K562 (cell line): ENCODE measurements at regions not wholly inside any gene's neighbourhood (a gene's known extent, or its start where the extent isn't known, plus 50 kb on each side); places are given as distances from the start of the nearest gene placed in this dataset.

Experiments used
- ATAC-seq: fragments of 200-7000 bp; cut with Tn5 transposase; 3 replicates; pipeline ENCODE4 v1.9.1; 2020; ENCODE audit warnings: moderate library complexity
- BruUV-seq: library from RNA; stranded (reverse); fragments of 400-500 nt; replicated peaks from 2 replicates; lab custom pipeline; 2021; lab: Mats Ljungman, UMichigan
- CTCF ChIA-PET: fragments of 300-600 bp; formaldehyde crosslinking; extraction: SDS; loops from one replicate; lab custom pipeline; 2021; ENCODE audit warnings: low intra/inter-chr PET ratio; lab: Yijun Ruan, JAX
- POLR2A ChIA-PET: fragments of 300-600, 350-650 bp; sonication (Branson Sonifier 250); formaldehyde crosslinking; extraction: SDS; loops from one replicate; lab custom pipeline; 2021; ENCODE audit warnings: antibody characterized with exemption, inconsistent platforms; lab: Yijun Ruan, JAX
- DNase-seq, 4 experiments: peaks; one replicate each; pipeline versions ENCODE4 v3.0.0 to v3.0.0-alpha.2; 2011 to 2018; ENCODE audit warnings: low spot score in 3 of 4, mixed read lengths in 3 of 4; ENCODE audit errors: extremely low read depth in 1 of 4
- FAIRE-seq: peaks from 2 replicates; lab custom pipeline; 2011; peaks lifted over from hg19 to GRCh38; lab: Jason Lieb, UNC
- H2AFZ ChIP-seq: 2 replicates; pipeline ENCODE4 v1.6.0; 2011; ENCODE audit warnings: low read depth, low read length, control low read depth, inconsistent platforms
- H3K27ac ChIP-seq: fragments of 200-600 bp; 3 replicates; pipeline ENCODE4 v1.8.0; 2011; ENCODE audit warnings: low read depth, mild to moderate bottlenecking, control low read depth, inconsistent platforms, low read length, moderate library complexity, mixed read lengths; ENCODE audit errors: extremely low read depth
- H3K27me3 ChIP-seq, 2 experiments: fragments of 300-600 bp in 1 of 2; 2 replicates in 1 of 2; 3 replicates in 1 of 2; pipeline versions ENCODE4 v1.6.0 to v1.8.0; 2011; ENCODE audit warnings: inconsistent platforms in 2 of 2, low read length in 2 of 2, mild to moderate bottlenecking in 1 of 2, mixed read lengths in 1 of 2, moderate library complexity in 1 of 2; ENCODE audit not compliant: control insufficient read depth in 2 of 2, insufficient read depth in 2 of 2
- H3K36me3 ChIP-seq: fragments of 300-600 bp; 3 replicates; pipeline ENCODE4 v1.8.0; 2011; ENCODE audit warnings: mild to moderate bottlenecking, low read length, inconsistent platforms; ENCODE audit not compliant: control insufficient read depth, insufficient read depth
- H3K4me1 ChIP-seq, 2 experiments: fragments of 200-600 bp in 1 of 2; replicated peaks in 1 of 2; 2 replicates in 1 of 2; 3 replicates in 1 of 2; pipeline versions ENCODE4 v1.5.1 to v1.8.0; 2011; ENCODE audit warnings: inconsistent platforms in 2 of 2, low read length in 2 of 2, mild to moderate bottlenecking in 1 of 2, mixed read lengths in 1 of 2, moderate library complexity in 1 of 2; ENCODE audit not compliant: control insufficient read depth in 2 of 2, insufficient read depth in 2 of 2
- H3K4me2 ChIP-seq: 2 replicates; pipeline ENCODE4 v1.6.1; 2011; ENCODE audit warnings: low read length, control low read depth, inconsistent platforms, mixed read lengths; ENCODE audit not compliant: insufficient read depth
- H3K4me3 ChIP-seq: fragments of 200-600 bp; sonication (generic), shearing (Covaris generic); 2 replicates; pipeline ENCODE4 v1.5.1; 2016; ENCODE audit warnings: control low read depth, inconsistent platforms
- H3K79me2 ChIP-seq: fragments of 200-600 bp; 3 replicates; pipeline ENCODE4 v1.8.0; 2011; ENCODE audit warnings: low read length, inconsistent platforms; ENCODE audit not compliant: control insufficient read depth, insufficient read depth
- H3K9ac ChIP-seq, 2 experiments: 2 replicates each; pipeline versions ENCODE4 v1.6.0 to v1.6.1; 2011; ENCODE audit warnings: low read depth in 2 of 2, low read length in 2 of 2, control low read depth in 1 of 2, inconsistent platforms in 1 of 2, mild to moderate bottlenecking in 1 of 2, mixed read lengths in 1 of 2; ENCODE audit not compliant: insufficient read depth in 1 of 2
- H3K9me1 ChIP-seq: one replicate; pipeline ENCODE4 v1.6.0; 2011; ENCODE audit warnings: inconsistent platforms, mild to moderate bottlenecking, low read length, moderate library complexity; ENCODE audit not compliant: control insufficient read depth, insufficient read depth
- H3K9me3 ChIP-seq: replicated peaks from 2 replicates; pipeline ENCODE4 v1.5.1; 2011; ENCODE audit warnings: low read depth, low read length, inconsistent platforms; ENCODE audit not compliant: control insufficient read depth, insufficient read depth
- H4K20me1 ChIP-seq: replicated peaks from 2 replicates; pipeline ENCODE4 v1.6.1; 2011; ENCODE audit warnings: low read length, inconsistent platforms, mixed read lengths; ENCODE audit not compliant: control insufficient read depth, insufficient read depth
- BCOR ChIP-seq: fragments of 450-650 bp; IDR thresholded peaks from 2 replicates; pipeline ENCODE4 v1.6.1; 2016
- KDM5B ChIP-seq: fragments of 200-600 bp; sonication (generic); IDR thresholded peaks from 2 replicates; pipeline ENCODE4 v1.6.1; 2012; ENCODE audit warnings: low read depth, mild to moderate bottlenecking, moderate library complexity, low read length, control low read depth, inconsistent platforms; ENCODE audit not compliant: insufficient replicate concordance
- RUNX1 ChIP-seq: sonication (generic); IDR thresholded peaks from 2 replicates; pipeline ENCODE4 v1.6.1; 2016; ENCODE audit warnings: antibody characterized with exemption, low read depth
- SMAD4 ChIP-seq: fragments of 250-450 bp; sonication (Bioruptor Pico); conservative IDR thresholded peaks from 2 replicates; pipeline ENCODE4 v1.8.0; 2021; ENCODE audit warnings: inconsistent platforms, mild to moderate bottlenecking, moderate library complexity
- SREBF1 ChIP-seq: fragments of 150-350 bp; IDR thresholded peaks from 2 replicates; pipeline ENCODE4 v1.6.1; 2014; ENCODE audit warnings: antibody characterized with exemption, low read depth, low read length, borderline replicate concordance
- ZFP36 ChIP-seq: fragments of 150-350 bp; IDR thresholded peaks from 2 replicates; pipeline ENCODE4 v1.6.1; 2018; ENCODE audit warnings: low read length, low read depth; ENCODE audit not compliant: partially characterized antibody
- ZNF507 ChIP-seq: conservative IDR thresholded peaks from 2 replicates; pipeline ENCODE4 v1.6.1; 2017; ENCODE audit warnings: missing genetic modification characterization, missing compliant biosample characterization
- ZNF717 ChIP-seq: fragments of 250-450 bp; sonication (Bioruptor Pico); IDR thresholded peaks from 2 replicates; pipeline ENCODE4 v1.5.0; 2021
- whole genome bisulfite sequencing: fragments of 100-300 bp; shearing (Covaris generic); methylation state at CpG from one replicate; pipeline ENCODE4 v1.1.6; 2016; ENCODE audit warnings: low coverage, mixed read lengths; ENCODE audit not compliant: insufficient coverage; ENCODE audit errors: missing lambda C conversion rate; 5-methylcytosine and 5-hydroxymethylcytosine counted together
- in situ Hi-C: fragments of 300-500 bp; cut with MboI; formaldehyde crosslinking; loops from 4 replicates; pipeline ENCODE4 v1.15.0; 2018; ENCODE audit warnings: inconsistent platforms, mixed read lengths
- intact Hi-C: fragments of 100-400 bp; cut with micrococcal nuclease; formaldehyde crosslinking; loops from 2 replicates; pipeline ENCODE4 v1.14.2; 2022
- TF ChIP-seq, protein P1 (sequence below): fragments of 200-800 bp; sonication (Bioruptor generic); IDR thresholded peaks from 2 replicates; pipeline ENCODE4 v1.6.1; 2016; ENCODE audit warnings: missing genetic modification characterization, missing compliant biosample characterization
- TF ChIP-seq, protein P2 (sequence below): sonication (generic); formaldehyde crosslinking; IDR thresholded peaks from 2 replicates; pipeline ENCODE4 v1.4.0; 2020; ENCODE audit warnings: mild to moderate bottlenecking, missing genetic modification reagents
- TF ChIP-seq, protein P3 (sequence below): fragments of 450-650 bp; IDR thresholded peaks from 2 replicates; pipeline ENCODE4 v1.6.1; 2014; ENCODE audit warnings: low read depth, mild to moderate bottlenecking, moderate library complexity, borderline replicate concordance
- TF ChIP-seq, protein P4 (sequence below): fragments of 450-650 bp; formaldehyde crosslinking; IDR thresholded peaks from 2 replicates; pipeline ENCODE4 v1.4.0; 2022; ENCODE audit warnings: mild to moderate bottlenecking, moderate library complexity

DNA sequence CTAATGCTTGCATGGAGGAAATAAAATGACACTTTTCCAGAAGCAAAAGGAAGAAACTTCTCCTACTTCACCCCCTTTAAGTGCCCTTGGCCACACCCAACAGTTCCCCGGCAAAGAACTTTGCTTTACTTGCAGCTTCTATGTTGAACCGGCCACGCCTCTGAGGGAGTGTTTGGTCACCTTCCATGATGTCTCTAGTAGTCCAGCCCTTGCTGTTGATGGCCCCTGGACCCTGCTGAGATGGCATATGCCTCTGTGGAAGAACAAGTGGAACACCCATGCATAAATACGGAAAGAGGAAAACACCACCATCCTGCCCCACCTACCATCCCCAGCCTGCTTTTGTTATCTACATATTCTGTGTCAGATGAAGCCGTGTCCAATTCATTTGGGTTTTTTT, 218.3 kb upstream of the POU3F3 start:
- no peaks in the 10 kb centered on the region for H3K79me2 ChIP-seq
- no peaks in the 10 kb centered on the region for H3K9me3 ChIP-seq
- no peak overlapping the region for H2AFZ ChIP-seq
- WGBS = 0% methylated on average over 5 of the region's 5 CpGs
- no peak for TF ChIP-seq BCOR
- no peak for TF ChIP-seq KDM5B
- no peak for TF ChIP-seq ZFP36
- TF ChIP-seq ZNF507 (tag) = no peak
- TF ChIP-seq, protein P1, sequence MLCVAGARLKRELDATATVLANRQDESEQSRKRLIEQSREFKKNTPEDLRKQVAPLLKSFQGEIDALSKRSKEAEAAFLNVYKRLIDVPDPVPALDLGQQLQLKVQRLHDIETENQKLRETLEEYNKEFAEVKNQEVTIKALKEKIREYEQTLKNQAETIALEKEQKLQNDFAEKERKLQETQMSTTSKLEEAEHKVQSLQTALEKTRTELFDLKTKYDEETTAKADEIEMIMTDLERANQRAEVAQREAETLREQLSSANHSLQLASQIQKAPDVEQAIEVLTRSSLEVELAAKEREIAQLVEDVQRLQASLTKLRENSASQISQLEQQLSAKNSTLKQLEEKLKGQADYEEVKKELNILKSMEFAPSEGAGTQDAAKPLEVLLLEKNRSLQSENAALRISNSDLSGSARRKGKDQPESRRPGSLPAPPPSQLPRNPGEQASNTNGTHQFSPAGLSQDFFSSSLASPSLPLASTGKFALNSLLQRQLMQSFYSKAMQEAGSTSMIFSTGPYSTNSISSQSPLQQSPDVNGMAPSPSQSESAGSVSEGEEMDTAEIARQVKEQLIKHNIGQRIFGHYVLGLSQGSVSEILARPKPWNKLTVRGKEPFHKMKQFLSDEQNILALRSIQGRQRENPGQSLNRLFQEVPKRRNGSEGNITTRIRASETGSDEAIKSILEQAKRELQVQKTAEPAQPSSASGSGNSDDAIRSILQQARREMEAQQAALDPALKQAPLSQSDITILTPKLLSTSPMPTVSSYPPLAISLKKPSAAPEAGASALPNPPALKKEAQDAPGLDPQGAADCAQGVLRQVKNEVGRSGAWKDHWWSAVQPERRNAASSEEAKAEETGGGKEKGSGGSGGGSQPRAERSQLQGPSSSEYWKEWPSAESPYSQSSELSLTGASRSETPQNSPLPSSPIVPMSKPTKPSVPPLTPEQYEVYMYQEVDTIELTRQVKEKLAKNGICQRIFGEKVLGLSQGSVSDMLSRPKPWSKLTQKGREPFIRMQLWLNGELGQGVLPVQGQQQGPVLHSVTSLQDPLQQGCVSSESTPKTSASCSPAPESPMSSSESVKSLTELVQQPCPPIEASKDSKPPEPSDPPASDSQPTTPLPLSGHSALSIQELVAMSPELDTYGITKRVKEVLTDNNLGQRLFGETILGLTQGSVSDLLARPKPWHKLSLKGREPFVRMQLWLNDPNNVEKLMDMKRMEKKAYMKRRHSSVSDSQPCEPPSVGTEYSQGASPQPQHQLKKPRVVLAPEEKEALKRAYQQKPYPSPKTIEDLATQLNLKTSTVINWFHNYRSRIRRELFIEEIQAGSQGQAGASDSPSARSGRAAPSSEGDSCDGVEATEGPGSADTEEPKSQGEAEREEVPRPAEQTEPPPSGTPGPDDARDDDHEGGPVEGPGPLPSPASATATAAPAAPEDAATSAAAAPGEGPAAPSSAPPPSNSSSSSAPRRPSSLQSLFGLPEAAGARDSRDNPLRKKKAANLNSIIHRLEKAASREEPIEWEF = no peak
- TF ChIP-seq, protein P2, sequence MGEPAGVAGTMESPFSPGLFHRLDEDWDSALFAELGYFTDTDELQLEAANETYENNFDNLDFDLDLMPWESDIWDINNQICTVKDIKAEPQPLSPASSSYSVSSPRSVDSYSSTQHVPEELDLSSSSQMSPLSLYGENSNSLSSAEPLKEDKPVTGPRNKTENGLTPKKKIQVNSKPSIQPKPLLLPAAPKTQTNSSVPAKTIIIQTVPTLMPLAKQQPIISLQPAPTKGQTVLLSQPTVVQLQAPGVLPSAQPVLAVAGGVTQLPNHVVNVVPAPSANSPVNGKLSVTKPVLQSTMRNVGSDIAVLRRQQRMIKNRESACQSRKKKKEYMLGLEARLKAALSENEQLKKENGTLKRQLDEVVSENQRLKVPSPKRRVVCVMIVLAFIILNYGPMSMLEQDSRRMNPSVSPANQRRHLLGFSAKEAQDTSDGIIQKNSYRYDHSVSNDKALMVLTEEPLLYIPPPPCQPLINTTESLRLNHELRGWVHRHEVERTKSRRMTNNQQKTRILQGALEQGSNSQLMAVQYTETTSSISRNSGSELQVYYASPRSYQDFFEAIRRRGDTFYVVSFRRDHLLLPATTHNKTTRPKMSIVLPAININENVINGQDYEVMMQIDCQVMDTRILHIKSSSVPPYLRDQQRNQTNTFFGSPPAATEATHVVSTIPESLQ (CRISPR knock-in tag) = no peak
- no peak for TF ChIP-seq ZNF717
- no peak for TF ChIP-seq RUNX1
- TF ChIP-seq SREBF1 = no peak
- no peak for TF ChIP-seq SMAD4 (CRISPR knock-in tag)
- TF ChIP-seq, protein P3, sequence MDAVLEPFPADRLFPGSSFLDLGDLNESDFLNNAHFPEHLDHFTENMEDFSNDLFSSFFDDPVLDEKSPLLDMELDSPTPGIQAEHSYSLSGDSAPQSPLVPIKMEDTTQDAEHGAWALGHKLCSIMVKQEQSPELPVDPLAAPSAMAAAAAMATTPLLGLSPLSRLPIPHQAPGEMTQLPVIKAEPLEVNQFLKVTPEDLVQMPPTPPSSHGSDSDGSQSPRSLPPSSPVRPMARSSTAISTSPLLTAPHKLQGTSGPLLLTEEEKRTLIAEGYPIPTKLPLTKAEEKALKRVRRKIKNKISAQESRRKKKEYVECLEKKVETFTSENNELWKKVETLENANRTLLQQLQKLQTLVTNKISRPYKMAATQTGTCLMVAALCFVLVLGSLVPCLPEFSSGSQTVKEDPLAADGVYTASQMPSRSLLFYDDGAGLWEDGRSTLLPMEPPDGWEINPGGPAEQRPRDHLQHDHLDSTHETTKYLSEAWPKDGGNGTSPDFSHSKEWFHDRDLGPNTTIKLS = no peak
- TF ChIP-seq, protein P4, sequence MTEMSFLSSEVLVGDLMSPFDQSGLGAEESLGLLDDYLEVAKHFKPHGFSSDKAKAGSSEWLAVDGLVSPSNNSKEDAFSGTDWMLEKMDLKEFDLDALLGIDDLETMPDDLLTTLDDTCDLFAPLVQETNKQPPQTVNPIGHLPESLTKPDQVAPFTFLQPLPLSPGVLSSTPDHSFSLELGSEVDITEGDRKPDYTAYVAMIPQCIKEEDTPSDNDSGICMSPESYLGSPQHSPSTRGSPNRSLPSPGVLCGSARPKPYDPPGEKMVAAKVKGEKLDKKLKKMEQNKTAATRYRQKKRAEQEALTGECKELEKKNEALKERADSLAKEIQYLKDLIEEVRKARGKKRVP (CRISPR knock-in tag) = no peak
- TF ChIP-seq, all 486 proteins: peak for 0
- no peaks in the 10 kb centered on the region for H3K36me3 ChIP-seq
- ChIA-PET CTCF (no interaction called here), POLR2A (no interaction called here)
- no peak overlapping the region for H3K27ac ChIP-seq
- no peaks in the 10 kb centered on the region; a peak in 1 of 5 replicates for H3K27me3 ChIP-seq
- FAIRE-seq = no peak
- no peaks in the 10 kb centered on the region for H3K4me1 ChIP-seq
- no TSS peak for BruUV-seq
- no peak for ATAC-seq
- no peak overlapping the region for H3K9ac ChIP-seq
- H3K4me2 ChIP-seq = no peak overlapping the region
- intact Hi-C loops (no loop called here), in situ Hi-C loops (no loop called here)
- H3K4me3 ChIP-seq = no peak overlapping the region
- DNase-seq = no peak
- H4K20me1 ChIP-seq = no peaks in the 10 kb centered on the region
- H3K9me1 ChIP-seq = no peaks in the 10 kb centered on the region
